SK-N-SH treated with all-trans-retinoic acid at 6 μM for 48 hours (cell line): ENCODE measurements at regions not wholly inside any gene's neighbourhood (a gene's known extent, or its start where the extent isn't known, plus 50 kb on each side); places are given as distances from the start of the nearest gene placed in this dataset.

ENCODE experiments used
- ARNTL ChIP-seq: fragments of 450-650 bp; formaldehyde crosslinking; IDR thresholded peaks from 2 replicates; pipeline ENCODE4 v1.5.0; 2020; ENCODE audit warnings: low read depth, mild to moderate bottlenecking, moderate library complexity, borderline replicate concordance
- CREB5 ChIP-seq: fragments of 250-450 bp; sonication (Bioruptor Pico); IDR thresholded peaks from 2 replicates; pipeline ENCODE4 v1.5.1; 2020; ENCODE audit warnings: low read depth, mild to moderate bottlenecking, moderate library complexity
- CSDC2 ChIP-seq: fragments of 250-450 bp; sonication (Bioruptor Pico); IDR thresholded peaks from 2 replicates; pipeline ENCODE4 v1.5.0; 2020; ENCODE audit warnings: mild to moderate bottlenecking, moderate library complexity
- OSR1 ChIP-seq: fragments of 250-450 bp; sonication (Bioruptor Pico); IDR thresholded peaks from 2 replicates; pipeline ENCODE4 v1.8.0; 2022; ENCODE audit warnings: moderate library complexity, mild to moderate bottlenecking, inconsistent platforms
- PATZ1 ChIP-seq: fragments of 250-450 bp; sonication (Bioruptor Pico); IDR thresholded peaks from 2 replicates; pipeline ENCODE4 v1.8.0; 2020; ENCODE audit warnings: mild to moderate bottlenecking, moderate library complexity, borderline replicate concordance
- SNAI2 ChIP-seq: fragments of 250-450 bp; sonication (Bioruptor Pico); IDR thresholded peaks from 2 replicates; pipeline ENCODE4 v1.5.0; 2020; ENCODE audit warnings: mild to moderate bottlenecking, moderate library complexity
- ZFP3 ChIP-seq: fragments of 250-450 bp; sonication (Bioruptor Pico); IDR thresholded peaks from 2 replicates; pipeline ENCODE4 v1.5.0; 2020; ENCODE audit warnings: mild to moderate bottlenecking, moderate library complexity
- ZFP30 ChIP-seq: fragments of 450-650 bp; formaldehyde crosslinking; IDR thresholded peaks from 2 replicates; pipeline ENCODE4 v1.5.0; 2022; ENCODE audit warnings: mild to moderate bottlenecking, moderate library complexity
- ZNF8 ChIP-seq: fragments of 450-650 bp; formaldehyde crosslinking; IDR thresholded peaks from 2 replicates; pipeline ENCODE4 v1.5.0; 2020; ENCODE audit warnings: mild to moderate bottlenecking, moderate library complexity

- TF ChIP-seq ZFP30 (CRISPR knock-in tag) = no peak
- no peak for TF ChIP-seq PATZ1 (CRISPR knock-in tag)
- no peak for TF ChIP-seq ZNF8 (CRISPR knock-in tag)
- TF ChIP-seq ARNTL = no peak
- no peak for TF ChIP-seq CSDC2
- no peak for TF ChIP-seq ZFP3
- no peak for TF ChIP-seq SNAI2 (CRISPR knock-in tag)
- TF ChIP-seq CREB5 (CRISPR knock-in tag) = no peak
- TF ChIP-seq OSR1 = no peak
Measured at GRCh38 chr14:97218691-97219430, 421.7 kb downstream of the VRK1 start.
